ENCODE measurements at regions not wholly inside any gene's neighbourhood (a gene's known extent, or its start where the extent isn't known, plus 50 kb on each side); places are given as distances from the start of the nearest gene placed in this dataset.

DNA sequence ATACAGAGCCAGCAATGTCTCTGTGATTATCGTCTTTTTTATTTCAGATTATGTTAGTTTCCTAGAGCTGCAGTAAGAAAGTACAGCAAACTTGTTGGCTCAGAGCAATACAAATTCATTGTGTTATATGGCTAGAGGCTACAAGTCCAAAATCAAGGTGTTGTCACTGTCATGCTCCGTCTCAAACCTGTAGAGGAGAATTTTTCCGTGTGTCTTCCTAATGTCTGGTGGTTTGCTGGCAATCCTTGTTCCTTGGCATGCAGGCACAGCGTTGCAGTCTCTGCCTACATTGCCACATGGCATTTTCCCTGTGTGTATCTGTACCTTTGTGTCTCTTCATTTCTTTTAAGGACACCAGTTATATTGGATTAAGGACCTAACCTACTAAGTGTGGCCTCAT, 244.4 kb downstream of the LRRIQ3 start:
- WGBS (ENCODE audit: insufficient coverage), result 77% methylated on average over 3 of the region's 4 CpGs
- H3K27ac ChIP-seq (ENCODE audit: low read length), result no peak overlapping the region
- H3K4me1 ChIP-seq (ENCODE audit: control insufficient read depth, insufficient read depth, low read length), result no peaks in the 10 kb centered on the region
- H3K4me3 ChIP-seq (ENCODE audit: low read length), result no peak overlapping the region
- no peak for DNase-seq
- no peaks in the 10 kb centered on the region for H3K36me3 ChIP-seq (ENCODE audit: control insufficient read depth, insufficient read depth, low read length)
- H3K27me3 ChIP-seq (ENCODE audit: control insufficient read depth, insufficient read depth, low read length), result no peaks in the 10 kb centered on the region
- no peaks in the 10 kb centered on the region for H3K9me3 ChIP-seq (replicated peaks; ENCODE audit: control insufficient read depth, low read depth, low read length)

- H3K4me3 ChIP-seq (ENCODE audit: low read length), result no peak overlapping the region
These were observed 244.8 kb downstream of the LRRIQ3 start for GRCh38 chr1:73953186-73953585.

GRCh38 chr1:73948055-73948454, 249.9 kb downstream of the LRRIQ3 start:
- Histone ChIP-seq H3K4me3 (ENCODE audit: low read length) (no peak overlapping the region), H3K4me1 (ENCODE audit: control insufficient read depth, insufficient read depth, low read length) (no peaks in the 10 kb centered on the region), H3K36me3 (ENCODE audit: control insufficient read depth, insufficient read depth, low read length) (no peaks in the 10 kb centered on the region), H3K27ac (ENCODE audit: low read length) (no peak overlapping the region), H3K27me3 (ENCODE audit: control insufficient read depth, insufficient read depth, low read length) (no peaks in the 10 kb centered on the region), H3K9me3 (replicated peaks; ENCODE audit: control insufficient read depth, low read depth, low read length) (no peaks in the 10 kb centered on the region)
- no peak for DNase-seq

More at GRCh38 chr1:73953186-73953585, 244.8 kb downstream of the LRRIQ3 start:
- Histone ChIP-seq H3K9me3 (replicated peaks; ENCODE audit: control insufficient read depth, low read depth, low read length) (no peaks in the 10 kb centered on the region), H3K27ac (ENCODE audit: low read length) (no peak overlapping the region), H3K4me1 (ENCODE audit: control insufficient read depth, insufficient read depth, low read length) (no peaks in the 10 kb centered on the region), H3K27me3 (ENCODE audit: control insufficient read depth, insufficient read depth, low read length) (no peaks in the 10 kb centered on the region), H3K36me3 (ENCODE audit: control insufficient read depth, insufficient read depth, low read length) (no peaks in the 10 kb centered on the region)
- WGBS (ENCODE audit: insufficient coverage), result 93% methylated on average over 3 of the region's 5 CpGs
- DNase-seq, result no peak

- Histone ChIP-seq H3K27me3 (ENCODE audit: control insufficient read depth, insufficient read depth, low read length) (no peaks in the 10 kb centered on the region), H3K4me1 (ENCODE audit: control insufficient read depth, insufficient read depth, low read length) (no peaks in the 10 kb centered on the region), H3K4me3 (ENCODE audit: low read length) (no peak overlapping the region), H3K36me3 (ENCODE audit: control insufficient read depth, insufficient read depth, low read length) (no peaks in the 10 kb centered on the region), H3K27ac (ENCODE audit: low read length) (no peak overlapping the region), H3K9me3 (replicated peaks; ENCODE audit: control insufficient read depth, low read depth, low read length) (no peaks in the 10 kb centered on the region)
- 67% methylated on average over 1 of the region's 3 CpGs for WGBS (ENCODE audit: insufficient coverage)
- DNase-seq, result no peak
These were observed 251.0 kb downstream of the LRRIQ3 start for GRCh38 chr1:73947009-73947408.

DNA sequence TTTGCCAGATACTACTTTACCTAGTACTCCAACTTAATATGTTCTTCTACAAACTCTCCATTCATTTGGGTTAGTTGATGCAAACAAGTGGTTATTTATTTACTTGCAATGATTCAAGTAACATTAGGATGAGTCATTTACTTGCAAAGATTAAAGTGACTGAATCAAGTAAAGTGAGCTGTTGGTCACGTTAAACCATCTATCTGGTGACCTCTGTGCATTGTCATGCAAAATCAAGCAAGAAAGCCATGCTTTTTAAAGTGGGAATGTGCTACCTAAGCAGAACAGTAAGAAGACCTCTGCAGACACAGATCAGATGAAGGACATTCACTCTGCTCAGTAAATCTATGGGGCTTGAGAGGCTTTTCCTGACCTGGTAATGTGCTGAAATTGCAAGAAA, 254.7 kb downstream of the LRRIQ3 start:
- WGBS (ENCODE audit: insufficient coverage), result 43% methylated on average over 1 of the region's 1 CpG
- Histone ChIP-seq H3K4me3 (ENCODE audit: low read length) (no peak overlapping the region), H3K36me3 (ENCODE audit: control insufficient read depth, insufficient read depth, low read length) (no peaks in the 10 kb centered on the region), H3K27me3 (ENCODE audit: control insufficient read depth, insufficient read depth, low read length) (no peaks in the 10 kb centered on the region), H3K27ac (ENCODE audit: low read length) (no peak overlapping the region), H3K9me3 (replicated peaks; ENCODE audit: control insufficient read depth, low read depth, low read length) (no peaks in the 10 kb centered on the region), H3K4me1 (ENCODE audit: control insufficient read depth, insufficient read depth, low read length) (no peaks in the 10 kb centered on the region)
- no peak for DNase-seq

DNA sequence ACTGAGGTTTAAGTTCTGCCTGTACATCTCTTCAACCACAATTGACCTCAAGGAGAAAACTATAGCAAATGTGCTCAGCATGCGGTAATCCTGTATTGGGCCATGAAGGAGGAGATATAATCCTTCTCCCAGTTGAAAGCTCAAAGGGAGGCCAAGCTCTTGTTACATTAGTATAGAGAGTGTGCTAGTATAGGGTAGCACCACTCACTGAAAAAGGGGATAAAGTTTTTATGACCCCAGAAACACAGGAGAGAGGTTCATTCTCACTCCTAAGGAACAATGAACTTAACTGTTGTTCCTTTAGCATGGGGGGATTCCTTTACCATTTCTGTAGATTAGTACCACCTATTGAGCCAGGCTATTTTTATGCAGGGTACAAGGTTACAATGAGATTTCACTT, 267.7 kb downstream of the LRRIQ3 start:
- Histone ChIP-seq H3K27me3 (ENCODE audit: control insufficient read depth, insufficient read depth, low read length) (no peaks in the 10 kb centered on the region), H3K4me3 (ENCODE audit: low read length) (no peak overlapping the region), H3K27ac (ENCODE audit: low read length) (no peak overlapping the region), H3K9me3 (replicated peaks; ENCODE audit: control insufficient read depth, low read depth, low read length) (no peaks in the 10 kb centered on the region), H3K36me3 (ENCODE audit: control insufficient read depth, insufficient read depth, low read length) (no peaks in the 10 kb centered on the region), H3K4me1 (ENCODE audit: control insufficient read depth, insufficient read depth, low read length) (no peaks in the 10 kb centered on the region)
- DNase-seq, result no peak
- no CpG with 5 or more reads among the region's 1 CpG for WGBS (ENCODE audit: insufficient coverage)

DNA sequence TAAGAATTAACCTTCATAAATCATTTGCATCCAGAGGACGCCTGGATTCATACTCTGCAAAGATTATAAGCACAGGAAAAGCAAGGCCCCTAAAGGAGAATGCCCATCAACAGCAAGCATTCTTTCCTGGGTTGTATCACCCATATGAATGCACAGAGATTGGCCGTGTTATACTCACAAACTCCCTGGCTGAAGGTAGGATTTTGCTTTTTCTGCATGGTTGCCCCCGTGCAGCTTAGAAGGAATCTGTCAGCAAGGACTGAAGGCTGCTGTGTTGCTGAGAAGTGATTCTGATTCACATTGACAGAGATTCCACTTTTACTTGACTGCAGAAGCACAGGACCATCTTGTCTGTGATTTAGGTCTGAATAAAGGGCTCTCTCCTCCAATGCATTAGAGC, 283.0 kb downstream of the LRRIQ3 start:
- Histone ChIP-seq H3K4me3 (ENCODE audit: low read length) (no peak overlapping the region), H3K27ac (ENCODE audit: low read length) (no peak overlapping the region), H3K4me1 (ENCODE audit: control insufficient read depth, insufficient read depth, low read length) (no peaks in the 10 kb centered on the region), H3K27me3 (ENCODE audit: control insufficient read depth, insufficient read depth, low read length) (no peaks in the 10 kb centered on the region), H3K9me3 (replicated peaks; ENCODE audit: control insufficient read depth, low read depth, low read length) (peaks cover 4% of the 10 kb centered on the region), H3K36me3 (ENCODE audit: control insufficient read depth, insufficient read depth, low read length) (no peaks in the 10 kb centered on the region)
- WGBS (ENCODE audit: insufficient coverage), result 60% methylated on average over 1 of the region's 3 CpGs
- DNase-seq, result no peak

DNA sequence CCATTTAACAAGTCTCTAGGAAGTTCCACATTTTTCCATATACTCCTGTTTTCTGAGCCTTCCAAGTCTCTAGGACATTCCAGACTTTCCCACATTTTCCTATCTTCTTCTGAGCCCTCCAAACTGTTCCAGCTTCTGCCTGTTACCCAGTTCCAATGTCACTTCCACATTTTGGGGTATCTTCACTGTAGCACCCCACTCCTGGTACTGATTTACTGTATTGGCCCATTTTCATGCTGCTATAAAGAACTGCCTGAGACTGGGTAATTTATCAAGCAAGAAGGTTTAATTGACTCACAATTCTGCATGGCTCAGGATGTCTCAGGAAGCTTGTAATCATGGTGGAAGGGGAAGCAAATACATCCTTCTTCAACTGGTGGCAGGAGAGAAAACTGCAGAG, 285.0 kb downstream of the LRRIQ3 start:
- Histone ChIP-seq H3K27me3 (ENCODE audit: control insufficient read depth, insufficient read depth, low read length) (no peaks in the 10 kb centered on the region), H3K27ac (ENCODE audit: low read length) (no peak overlapping the region), H3K9me3 (replicated peaks; ENCODE audit: control insufficient read depth, low read depth, low read length) (peaks cover 4% of the 10 kb centered on the region), H3K4me3 (ENCODE audit: low read length) (no peak overlapping the region), H3K4me1 (ENCODE audit: control insufficient read depth, insufficient read depth, low read length) (no peaks in the 10 kb centered on the region), H3K36me3 (ENCODE audit: control insufficient read depth, insufficient read depth, low read length) (no peaks in the 10 kb centered on the region)
- no peak for DNase-seq

DNA sequence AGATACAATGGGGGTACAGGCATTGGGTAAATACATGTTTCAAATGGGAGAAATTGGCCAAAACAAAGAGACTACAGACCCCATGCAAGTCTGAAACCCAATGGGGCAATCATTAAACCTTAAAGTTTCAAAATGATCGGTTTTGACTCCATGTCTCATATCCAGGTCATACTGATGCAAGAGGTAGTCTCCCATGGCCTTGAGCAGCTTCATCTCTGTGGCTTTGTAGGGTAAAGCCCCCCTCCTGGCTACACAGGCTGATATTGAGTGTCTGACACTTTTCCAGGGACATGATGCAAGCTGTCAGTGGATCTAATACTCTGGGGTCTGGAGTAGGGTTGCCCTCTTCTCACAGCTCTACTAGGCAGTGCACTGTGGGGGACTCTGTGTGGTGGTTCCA, 286.1 kb downstream of the LRRIQ3 start:
- Histone ChIP-seq H3K9me3 (replicated peaks; ENCODE audit: control insufficient read depth, low read depth, low read length) (peaks cover 4% of the 10 kb centered on the region), H3K4me1 (ENCODE audit: control insufficient read depth, insufficient read depth, low read length) (no peaks in the 10 kb centered on the region), H3K27me3 (ENCODE audit: control insufficient read depth, insufficient read depth, low read length) (no peaks in the 10 kb centered on the region), H3K4me3 (ENCODE audit: low read length) (no peak overlapping the region), H3K27ac (ENCODE audit: low read length) (no peak overlapping the region), H3K36me3 (ENCODE audit: control insufficient read depth, insufficient read depth, low read length) (no peaks in the 10 kb centered on the region)
- no peak for DNase-seq
- 100% methylated on average over 1 of the region's 1 CpG for WGBS (ENCODE audit: insufficient coverage)

GRCh38 chr1:73910466-73910865, 287.5 kb downstream of the LRRIQ3 start:
- H3K27ac ChIP-seq (ENCODE audit: low read length), result no peak overlapping the region
- no peak for DNase-seq
- H3K4me3 ChIP-seq (ENCODE audit: low read length), result no peak overlapping the region
- H3K4me1 ChIP-seq (ENCODE audit: control insufficient read depth, insufficient read depth, low read length), result no peaks in the 10 kb centered on the region
- H3K36me3 ChIP-seq (ENCODE audit: control insufficient read depth, insufficient read depth, low read length), result no peaks in the 10 kb centered on the region
- no peaks in the 10 kb centered on the region for H3K27me3 ChIP-seq (ENCODE audit: control insufficient read depth, insufficient read depth, low read length)
- WGBS (ENCODE audit: insufficient coverage), result no CpG with 5 or more reads among the region's 1 CpG
- H3K9me3 ChIP-seq (replicated peaks; ENCODE audit: control insufficient read depth, low read depth, low read length), result peaks cover 4% of the 10 kb centered on the region

DNA sequence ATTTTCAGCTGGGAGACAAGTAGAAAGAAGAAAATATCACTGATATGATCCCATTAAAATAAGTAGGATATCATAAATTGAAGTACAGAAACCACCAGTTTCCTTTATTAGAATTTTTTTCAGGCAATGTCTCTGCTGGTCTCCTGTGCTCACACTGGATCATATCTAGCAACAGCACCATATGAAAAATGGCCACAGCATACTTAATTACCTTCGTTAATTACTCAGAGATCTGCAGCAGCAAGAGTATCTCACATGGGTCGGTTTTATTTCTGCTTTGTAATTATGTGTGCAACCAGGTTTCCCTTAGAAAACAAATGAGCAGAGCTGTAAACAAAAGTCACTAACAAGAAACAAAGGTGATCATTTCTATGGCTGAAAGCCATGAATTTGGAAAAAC, 287.9 kb downstream of the LRRIQ3 start:
- no peaks in the 10 kb centered on the region for H3K36me3 ChIP-seq (ENCODE audit: control insufficient read depth, insufficient read depth, low read length)
- H3K27me3 ChIP-seq (ENCODE audit: control insufficient read depth, insufficient read depth, low read length), result no peaks in the 10 kb centered on the region
- H3K4me3 ChIP-seq (ENCODE audit: low read length), result no peak overlapping the region
- peaks cover 4% of the 10 kb centered on the region for H3K9me3 ChIP-seq (replicated peaks; ENCODE audit: control insufficient read depth, low read depth, low read length)
- no CpG with 5 or more reads among the region's 2 CpGs for WGBS (ENCODE audit: insufficient coverage)
- H3K4me1 ChIP-seq (ENCODE audit: control insufficient read depth, insufficient read depth, low read length), result no peaks in the 10 kb centered on the region
- no peak overlapping the region for H3K27ac ChIP-seq (ENCODE audit: low read length)
- DNase-seq, result no peak
